Esophagus muscularis mucosa (tissue), 4 donors: ENCODE measurements at regions not wholly inside any gene's neighbourhood (a gene's known extent, or its start where the extent isn't known, plus 50 kb on each side); places are given as distances from the start of the nearest gene placed in this dataset.
A peak's percentile ranks its signal among the peaks of the same experiment; 100 is the strongest.

Experiments used
- DNase-seq: peaks from one replicate; pipeline ENCODE4 v3.0.0-alpha.2; 2017; ENCODE audit errors: extremely low spot score
- H3K27ac ChIP-seq, 4 donors: fragments of 200-600 bp; sonication (generic); replicated peaks in 1 of 4; 1 replicate in 3 of 4; 2 replicates in 1 of 4; pipeline ENCODE4 v1.5.1; 2016 to 2019; ENCODE audit warnings: mild to moderate bottlenecking in 1 of 4
- H3K27me3 ChIP-seq, 4 donors: fragments of 200-600 bp; sonication (generic); one replicate each; pipeline versions ENCODE4 v1.5.1 to v1.6.0; 2016 to 2019
- H3K36me3 ChIP-seq, 4 donors: fragments of 200-600 bp; sonication (generic); one replicate each; pipeline ENCODE4 v1.5.1; 2016 to 2019
- H3K4me1 ChIP-seq, 4 donors: fragments of 200-600 bp; sonication (generic); one replicate each; pipeline ENCODE4 v1.5.1; 2016 to 2019
- H3K4me3 ChIP-seq, 4 donors: fragments of 200-600 bp; sonication (generic); 1 replicate in 2 of 4; 2 replicates in 2 of 4; pipeline ENCODE4 v1.5.1; 2016 to 2019; ENCODE audit warnings: mild to moderate bottlenecking in 4 of 4, moderate library complexity in 1 of 4
- H3K9me3 ChIP-seq, 4 donors: fragments of 200-600 bp; sonication (generic); 1 replicate in 3 of 4; 2 replicates in 1 of 4; pipeline ENCODE4 v1.5.1; 2016 to 2019
- CTCF ChIP-seq, 3 experiments: fragments of 200-600 bp in 2 of 3; fragments of 450-650 bp in 1 of 3; sonication (generic) in 2 of 3; IDR thresholded peaks; one replicate each; pipeline ENCODE4 v1.5.1; 2017 to 2019; ENCODE audit warnings: antibody characterized with exemption in 3 of 3, mild to moderate bottlenecking in 2 of 3, moderate library complexity in 1 of 3
- EP300 ChIP-seq: sonication (generic); formaldehyde crosslinking; IDR thresholded peaks from one replicate; pipeline ENCODE4 v1.6.1; 2017; ENCODE audit warnings: antibody characterized with exemption
- POLR2A ChIP-seq: fragments of 450-650 bp; IDR thresholded peaks from one replicate; pipeline ENCODE4 v1.6.1; 2017; ENCODE audit warnings: antibody characterized with exemption, moderate library complexity, mild to moderate bottlenecking, low read depth
- POLR2AphosphoS5 ChIP-seq, 2 donors: sonication (generic); formaldehyde crosslinking; IDR thresholded peaks; one replicate each; pipeline ENCODE4 v1.6.1; 2017; ENCODE audit warnings: antibody characterized with exemption in 2 of 2
- WGBS: methylation state at CpG from one replicate; pipeline ENCODE4 v1.1.5; 2018; 5-methylcytosine and 5-hydroxymethylcytosine counted together
- intact Hi-C: fragments of 100-400 bp; cut with DNase I; formaldehyde crosslinking; loops from one replicate; pipeline ENCODE4 v1.15.1; 2023

GRCh38 chr10:6766131-6766801 is 186.2 kb upstream of the PRKCQ start:
- WGBS: 25% methylated on average over 11 of the region's 11 CpGs
- peaks cover 0 to 11% (median 5%) of the 10 kb centered on the region in 4 donors for H3K9me3 ChIP-seq
- no peak overlapping the region for H3K27ac ChIP-seq
- no peak for DNase-seq
- H3K4me1 ChIP-seq: peaks cover 0 to 9% (median 5%) of the 10 kb centered on the region in 4 donors
- H3K36me3 ChIP-seq: no peaks in the 10 kb centered on the region
- H3K27me3 ChIP-seq: peaks cover 0 to 3% (median 0%) of the 10 kb centered on the region in 4 donors
- intact Hi-C loops: no loop called here
- TF ChIP-seq POLR2AphosphoS5 (IDR thresholded peaks at IDR 0.05) (peak; percentile 53 to 70), CTCF (IDR thresholded peaks at IDR 0.05) (no peak), EP300 (peak; percentile 40)
- no peak overlapping the region for H3K4me3 ChIP-seq

GRCh38 chr10:6763423-6763822 is 183.3 kb upstream of the PRKCQ start:
- peaks cover 0 to 11% (median 0%) of the 10 kb centered on the region in 4 donors for H3K27me3 ChIP-seq
- DNase-seq: no peak
- H3K9me3 ChIP-seq: peaks cover 0 to 13% (median 6%) of the 10 kb centered on the region in 4 donors
- no peak overlapping the region for H3K27ac ChIP-seq
- H3K4me1 ChIP-seq: peaks cover 0 to 9% (median 5%) of the 10 kb centered on the region in 4 donors
- intact Hi-C loops: no loop called here
- H3K4me3 ChIP-seq: no peak overlapping the region
- H3K36me3 ChIP-seq: no peaks in the 10 kb centered on the region
- WGBS: 71% methylated on average over 6 of the region's 6 CpGs
- TF ChIP-seq CTCF (IDR thresholded peaks at IDR 0.05) (no peak), POLR2A (no peak), POLR2AphosphoS5 (IDR thresholded peaks at IDR 0.05) (no peak), EP300 (no peak)

- TF ChIP-seq POLR2A: no peak
- Histone ChIP-seq H3K27me3 (peaks cover 0 to 11% (median 0%) of the 10 kb centered on the region in 4 donors), H3K4me3 (no peak overlapping the region), H3K36me3 (no peaks in the 10 kb centered on the region), H3K27ac (no peak overlapping the region), H3K9me3 (peaks cover 0 to 13% (median 6%) of the 10 kb centered on the region in 4 donors), H3K4me1 (peaks cover 0 to 9% (median 5%) of the 10 kb centered on the region in 4 donors)
- WGBS: 64% methylated on average over 5 of the region's 5 CpGs
- intact Hi-C loops: no loop called here
- DNase-seq: no peak
These were observed 182.9 kb upstream of the PRKCQ start for GRCh38 chr10:6763001-6763400.

- 96% methylated on average over 1 of the region's 1 CpG for WGBS
- Histone ChIP-seq H3K4me1 (no peaks in the 10 kb centered on the region), H3K9me3 (peaks cover 0 to 13% (median 6%) of the 10 kb centered on the region in 4 donors), H3K27me3 (peaks cover 0 to 24% (median 0%) of the 10 kb centered on the region in 4 donors), H3K4me3 (no peak overlapping the region), H3K27ac (no peak overlapping the region), H3K36me3 (no peaks in the 10 kb centered on the region)
- intact Hi-C loops: no loop called here
- TF ChIP-seq POLR2A: no peak
- TF ChIP-seq EP300: no peak
- no peak for DNase-seq
These were observed 179.9 kb upstream of the PRKCQ start for GRCh38 chr10:6759961-6760360.

- intact Hi-C loops: no loop called here
These were observed 177.1 kb upstream of the PRKCQ start for GRCh38 chr10:6757158-6757557.

More at GRCh38 chr10:6757158-6757557, 177.1 kb upstream of the PRKCQ start:
- Histone ChIP-seq H3K27me3 (peaks cover 0 to 29% (median 0%) of the 10 kb centered on the region in 4 donors), H3K9me3 (peaks cover 0 to 13% (median 6%) of the 10 kb centered on the region in 4 donors), H3K36me3 (no peaks in the 10 kb centered on the region), H3K4me1 (no peaks in the 10 kb centered on the region), H3K27ac (no peak overlapping the region), H3K4me3 (no peak overlapping the region)
- no peak for DNase-seq
- 70% methylated on average over 6 of the region's 7 CpGs for WGBS
- TF ChIP-seq POLR2AphosphoS5 (IDR thresholded peaks at IDR 0.05): no peak
- TF ChIP-seq CTCF (IDR thresholded peaks at IDR 0.05): no peak
- no peak for TF ChIP-seq EP300
- no peak for TF ChIP-seq POLR2A
